ENCODE measurements at regions not wholly inside any gene's neighbourhood (a gene's known extent, or its start where the extent isn't known, plus 50 kb on each side); places are given as distances from the start of the nearest gene placed in this dataset.

GRCh38 chr2:8312861-8313830 is 368.7 kb upstream of the ID2 start:
- H3K36me3 ChIP-seq (ENCODE audit: control insufficient read depth, insufficient read depth, low read length) = no peaks in the 10 kb centered on the region
- peaks cover 27% of the 10 kb centered on the region for H3K4me1 ChIP-seq (ENCODE audit: control insufficient read depth, insufficient read depth, low read length, poor library complexity, severe bottlenecking)
- H3K27me3 ChIP-seq (replicated peaks; ENCODE audit: control insufficient read depth, insufficient read depth, low read length, poor library complexity, severe bottlenecking) = no peaks in the 10 kb centered on the region
- H3K4me3 ChIP-seq (ENCODE audit: insufficient read depth, low read depth, low read length, poor library complexity, severe bottlenecking) = no peak overlapping the region
- H3K27ac ChIP-seq (ENCODE audit: insufficient read depth, low read length, poor library complexity, severe bottlenecking) = no peak overlapping the region
- no peaks in the 10 kb centered on the region for H3K9me3 ChIP-seq (ENCODE audit: control insufficient read depth, low read length)
- no peak for DNase-seq

GRCh38 chr2:8314063-8314462 is 367.8 kb upstream of the ID2 start:
- H3K36me3 ChIP-seq (ENCODE audit: control insufficient read depth, insufficient read depth, low read length) = no peaks in the 10 kb centered on the region
- H3K27ac ChIP-seq (ENCODE audit: insufficient read depth, low read length, poor library complexity, severe bottlenecking) = no peak overlapping the region
- DNase-seq = no peak
- H3K27me3 ChIP-seq (replicated peaks; ENCODE audit: control insufficient read depth, insufficient read depth, low read length, poor library complexity, severe bottlenecking) = no peaks in the 10 kb centered on the region
- peaks cover 27% of the 10 kb centered on the region for H3K4me1 ChIP-seq (ENCODE audit: control insufficient read depth, insufficient read depth, low read length, poor library complexity, severe bottlenecking)
- no peaks in the 10 kb centered on the region for H3K9me3 ChIP-seq (ENCODE audit: control insufficient read depth, low read length)
- H3K4me3 ChIP-seq (ENCODE audit: insufficient read depth, low read depth, low read length, poor library complexity, severe bottlenecking) = no peak overlapping the region

- no peak overlapping the region for H3K27ac ChIP-seq (ENCODE audit: insufficient read depth, low read length, poor library complexity, severe bottlenecking)
- no peak for DNase-seq
- H3K36me3 ChIP-seq (ENCODE audit: control insufficient read depth, insufficient read depth, low read length) = no peaks in the 10 kb centered on the region
- H3K27me3 ChIP-seq (replicated peaks; ENCODE audit: control insufficient read depth, insufficient read depth, low read length, poor library complexity, severe bottlenecking) = no peaks in the 10 kb centered on the region
- H3K4me3 ChIP-seq (ENCODE audit: insufficient read depth, low read depth, low read length, poor library complexity, severe bottlenecking) = no peak overlapping the region
- H3K4me1 ChIP-seq (ENCODE audit: control insufficient read depth, insufficient read depth, low read length, poor library complexity, severe bottlenecking) = peaks cover 19% of the 10 kb centered on the region
- no peaks in the 10 kb centered on the region for H3K9me3 ChIP-seq (ENCODE audit: control insufficient read depth, low read length)
Observed at GRCh38 chr2:8315531-8316165, 366.2 kb upstream of the ID2 start.

- H3K4me1 ChIP-seq (ENCODE audit: control insufficient read depth, insufficient read depth, low read length, poor library complexity, severe bottlenecking) = peaks cover 12% of the 10 kb centered on the region
- no peaks in the 10 kb centered on the region for H3K27me3 ChIP-seq (replicated peaks; ENCODE audit: control insufficient read depth, insufficient read depth, low read length, poor library complexity, severe bottlenecking)
- H3K9me3 ChIP-seq (ENCODE audit: control insufficient read depth, low read length) = no peaks in the 10 kb centered on the region
- no peaks in the 10 kb centered on the region for H3K36me3 ChIP-seq (ENCODE audit: control insufficient read depth, insufficient read depth, low read length)
- DNase-seq = no peak
- H3K27ac ChIP-seq (ENCODE audit: insufficient read depth, low read length, poor library complexity, severe bottlenecking) = no peak overlapping the region
- H3K4me3 ChIP-seq (ENCODE audit: insufficient read depth, low read depth, low read length, poor library complexity, severe bottlenecking) = no peak overlapping the region
Observed at GRCh38 chr2:8316356-8316755, 365.5 kb upstream of the ID2 start.

GRCh38 chr2:8317418-8317817 is 364.4 kb upstream of the ID2 start:
- H3K9me3 ChIP-seq (ENCODE audit: control insufficient read depth, low read length) = no peaks in the 10 kb centered on the region
- peaks cover 7% of the 10 kb centered on the region for H3K4me1 ChIP-seq (ENCODE audit: control insufficient read depth, insufficient read depth, low read length, poor library complexity, severe bottlenecking)
- no peaks in the 10 kb centered on the region for H3K27me3 ChIP-seq (replicated peaks; ENCODE audit: control insufficient read depth, insufficient read depth, low read length, poor library complexity, severe bottlenecking)
- no peak overlapping the region for H3K4me3 ChIP-seq (ENCODE audit: insufficient read depth, low read depth, low read length, poor library complexity, severe bottlenecking)
- no peak overlapping the region for H3K27ac ChIP-seq (ENCODE audit: insufficient read depth, low read length, poor library complexity, severe bottlenecking)
- no peaks in the 10 kb centered on the region for H3K36me3 ChIP-seq (ENCODE audit: control insufficient read depth, insufficient read depth, low read length)
- DNase-seq = no peak

- H3K4me3 ChIP-seq (ENCODE audit: insufficient read depth, low read depth, low read length, poor library complexity, severe bottlenecking) = no peak overlapping the region
- no peaks in the 10 kb centered on the region for H3K27me3 ChIP-seq (replicated peaks; ENCODE audit: control insufficient read depth, insufficient read depth, low read length, poor library complexity, severe bottlenecking)
- H3K36me3 ChIP-seq (ENCODE audit: control insufficient read depth, insufficient read depth, low read length) = no peaks in the 10 kb centered on the region
- H3K27ac ChIP-seq (ENCODE audit: insufficient read depth, low read length, poor library complexity, severe bottlenecking) = no peak overlapping the region
- no peaks in the 10 kb centered on the region for H3K4me1 ChIP-seq (ENCODE audit: control insufficient read depth, insufficient read depth, low read length, poor library complexity, severe bottlenecking)
- DNase-seq = no peak
- H3K9me3 ChIP-seq (ENCODE audit: control insufficient read depth, low read length) = no peaks in the 10 kb centered on the region
Observed at GRCh38 chr2:8319219-8319618, 362.6 kb upstream of the ID2 start.

- Histone ChIP-seq H3K9me3 (ENCODE audit: control insufficient read depth, low read length) (no peaks in the 10 kb centered on the region), H3K27ac (ENCODE audit: insufficient read depth, low read length, poor library complexity, severe bottlenecking) (no peak overlapping the region), H3K27me3 (replicated peaks; ENCODE audit: control insufficient read depth, insufficient read depth, low read length, poor library complexity, severe bottlenecking) (no peaks in the 10 kb centered on the region), H3K36me3 (ENCODE audit: control insufficient read depth, insufficient read depth, low read length) (no peaks in the 10 kb centered on the region), H3K4me1 (ENCODE audit: control insufficient read depth, insufficient read depth, low read length, poor library complexity, severe bottlenecking) (no peaks in the 10 kb centered on the region), H3K4me3 (ENCODE audit: insufficient read depth, low read depth, low read length, poor library complexity, severe bottlenecking) (no peak overlapping the region)
- no peak for DNase-seq
Observed at GRCh38 chr2:8320311-8321066, 361.4 kb upstream of the ID2 start.

- H3K27me3 ChIP-seq (replicated peaks; ENCODE audit: control insufficient read depth, insufficient read depth, low read length, poor library complexity, severe bottlenecking) = no peaks in the 10 kb centered on the region
- no peaks in the 10 kb centered on the region for H3K4me1 ChIP-seq (ENCODE audit: control insufficient read depth, insufficient read depth, low read length, poor library complexity, severe bottlenecking)
- H3K4me3 ChIP-seq (ENCODE audit: insufficient read depth, low read depth, low read length, poor library complexity, severe bottlenecking) = no peak overlapping the region
- no peak overlapping the region for H3K27ac ChIP-seq (ENCODE audit: insufficient read depth, low read length, poor library complexity, severe bottlenecking)
- H3K9me3 ChIP-seq (ENCODE audit: control insufficient read depth, low read length) = no peaks in the 10 kb centered on the region
- no peak for DNase-seq
- no peaks in the 10 kb centered on the region for H3K36me3 ChIP-seq (ENCODE audit: control insufficient read depth, insufficient read depth, low read length)
Observed at GRCh38 chr2:8322634-8323033, 359.2 kb upstream of the ID2 start.

- Histone ChIP-seq H3K9me3 (ENCODE audit: control insufficient read depth, low read length) (no peaks in the 10 kb centered on the region), H3K4me1 (ENCODE audit: control insufficient read depth, insufficient read depth, low read length, poor library complexity, severe bottlenecking) (peaks cover 12% of the 10 kb centered on the region), H3K27me3 (replicated peaks; ENCODE audit: control insufficient read depth, insufficient read depth, low read length, poor library complexity, severe bottlenecking) (no peaks in the 10 kb centered on the region), H3K27ac (ENCODE audit: insufficient read depth, low read length, poor library complexity, severe bottlenecking) (no peak overlapping the region), H3K36me3 (ENCODE audit: control insufficient read depth, insufficient read depth, low read length) (no peaks in the 10 kb centered on the region), H3K4me3 (ENCODE audit: insufficient read depth, low read depth, low read length, poor library complexity, severe bottlenecking) (no peak overlapping the region)
- DNase-seq = no peak
Observed at GRCh38 chr2:8324164-8324856, 357.5 kb upstream of the ID2 start.

Measured in effector memory CD4-positive, alpha-beta T cell (primary cell).